HG03139 (cell line): ENCODE measurements at regions not wholly inside any gene's neighbourhood (a gene's known extent, or its start where the extent isn't known, plus 50 kb on each side); places are given as distances from the start of the nearest gene placed in this dataset.

ENCODE experiments used
- ATAC-seq: cut with Tn5 transposase; IDR thresholded peaks from one replicate; pipeline ENCODE4 v1.9.1; 2021; ENCODE audit not compliant: unreplicated experiment

DNA sequence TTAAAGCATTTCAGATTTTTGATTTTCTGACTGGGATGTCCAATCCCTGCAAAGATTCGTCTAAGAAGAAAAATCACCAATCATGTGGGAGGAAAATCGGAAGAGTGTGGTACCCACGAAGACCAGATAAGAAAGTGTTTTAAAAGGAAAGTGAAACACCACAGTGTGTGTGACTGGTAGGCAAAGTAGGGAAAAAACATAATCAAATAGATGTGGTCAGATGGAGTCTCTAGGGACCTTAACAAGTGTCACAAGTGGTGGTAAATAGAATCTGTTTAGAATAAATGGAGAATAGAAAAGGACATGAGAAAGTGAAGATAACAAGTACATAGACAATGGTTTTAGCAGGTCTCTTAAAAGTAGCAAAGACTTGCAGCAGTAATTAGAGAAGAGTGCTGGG, 154.6 kb downstream of the SLC30A10 start:
- peak; percentile 97 for ATAC-seq

DNA sequence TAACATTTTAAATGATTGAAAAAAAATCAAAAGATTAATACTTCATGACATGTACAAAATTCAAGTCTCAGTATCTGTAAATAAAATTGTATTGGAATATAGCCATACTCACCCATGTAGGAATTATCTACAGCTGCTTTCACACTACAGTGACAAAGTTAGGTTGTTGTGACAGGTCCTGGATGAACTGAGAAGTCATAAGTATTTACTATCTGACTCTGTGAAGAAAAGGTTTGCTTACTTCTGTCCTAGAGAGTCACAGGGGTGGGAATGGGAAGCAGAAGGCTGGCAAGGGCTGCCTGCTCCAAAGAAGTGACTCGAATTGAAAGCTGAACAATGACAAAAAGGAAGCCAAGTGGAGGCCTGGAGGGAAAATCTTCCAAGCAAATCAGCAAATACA, 155.2 kb downstream of the SLC30A10 start:
- no peak for ATAC-seq

DNA sequence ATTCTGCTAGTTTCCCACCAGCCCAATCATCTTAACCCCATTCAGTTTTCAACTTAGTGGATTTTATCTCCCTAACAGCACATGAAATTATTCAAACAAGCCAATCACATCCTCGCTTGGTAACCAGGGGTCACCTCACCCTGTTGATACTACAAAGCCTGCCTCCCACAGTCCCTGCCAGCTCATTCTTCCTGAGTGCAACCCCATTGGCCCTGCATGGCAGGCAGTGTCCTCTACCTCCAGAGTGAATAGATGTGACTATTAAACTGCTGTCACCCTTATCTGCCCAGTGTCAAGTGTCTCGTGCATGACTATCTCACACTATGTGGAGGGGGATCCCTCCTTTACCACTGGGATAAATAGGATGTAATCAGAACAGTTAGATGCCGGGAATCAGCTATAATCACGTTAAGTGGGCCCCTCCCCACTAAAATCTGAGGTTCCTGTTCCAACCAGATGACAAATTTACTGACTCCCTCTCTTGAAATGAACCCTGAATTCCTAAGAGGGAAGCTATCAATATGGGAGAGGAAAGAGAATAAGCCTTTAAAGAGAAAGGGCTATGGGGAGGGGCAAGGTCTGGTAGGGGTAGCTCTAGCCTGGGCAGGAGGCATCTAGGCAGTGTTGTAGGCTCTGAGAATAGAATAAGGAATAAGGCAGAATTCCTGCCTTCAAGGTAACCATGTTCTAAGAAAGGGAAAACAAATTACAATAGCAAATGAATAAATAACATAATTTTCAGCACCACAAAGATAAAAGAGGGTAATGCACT, 155.9 kb downstream of the SLC30A10 start:
- no peak for ATAC-seq

DNA sequence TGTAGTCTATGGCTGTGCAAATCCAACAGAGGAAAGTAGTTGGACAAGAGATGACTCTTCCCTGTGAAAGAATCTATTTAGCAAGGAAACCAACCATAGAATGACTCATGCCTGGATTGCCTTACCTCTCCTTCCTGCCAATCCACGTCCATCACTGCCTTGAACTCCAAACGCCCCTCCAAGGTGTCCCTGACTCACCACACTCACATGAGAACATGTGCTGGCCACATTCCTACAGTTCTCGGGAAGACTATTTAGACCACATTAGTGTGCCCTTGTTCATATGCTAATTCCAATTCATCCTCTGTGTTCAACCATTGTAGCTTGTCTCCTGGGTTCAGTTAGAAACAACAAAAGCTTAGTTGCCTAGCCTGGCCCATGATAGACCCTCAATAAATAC, 157.3 kb downstream of the SLC30A10 start:
- ATAC-seq: no peak

DNA sequence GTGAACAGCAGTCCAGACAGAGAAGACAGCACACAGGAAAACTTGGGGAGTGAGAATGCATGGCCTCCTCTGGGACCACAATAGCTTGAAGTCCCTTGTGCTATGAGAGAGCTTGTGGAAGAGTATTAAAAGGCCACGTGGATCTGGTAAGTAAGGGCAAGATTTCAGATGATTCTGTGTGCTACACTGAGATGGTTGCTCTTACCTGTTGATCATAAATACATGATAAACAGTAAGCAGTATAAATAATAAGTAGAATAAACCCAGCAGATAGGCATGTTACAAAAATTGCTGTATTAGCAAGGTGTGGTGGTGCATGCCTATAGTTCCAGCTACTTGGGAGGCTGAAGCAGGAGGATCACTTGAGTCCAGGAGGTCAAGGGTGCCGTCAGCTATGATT, 150.4 kb upstream of the ZC3H11B start:
- ATAC-seq: no peak

DNA sequence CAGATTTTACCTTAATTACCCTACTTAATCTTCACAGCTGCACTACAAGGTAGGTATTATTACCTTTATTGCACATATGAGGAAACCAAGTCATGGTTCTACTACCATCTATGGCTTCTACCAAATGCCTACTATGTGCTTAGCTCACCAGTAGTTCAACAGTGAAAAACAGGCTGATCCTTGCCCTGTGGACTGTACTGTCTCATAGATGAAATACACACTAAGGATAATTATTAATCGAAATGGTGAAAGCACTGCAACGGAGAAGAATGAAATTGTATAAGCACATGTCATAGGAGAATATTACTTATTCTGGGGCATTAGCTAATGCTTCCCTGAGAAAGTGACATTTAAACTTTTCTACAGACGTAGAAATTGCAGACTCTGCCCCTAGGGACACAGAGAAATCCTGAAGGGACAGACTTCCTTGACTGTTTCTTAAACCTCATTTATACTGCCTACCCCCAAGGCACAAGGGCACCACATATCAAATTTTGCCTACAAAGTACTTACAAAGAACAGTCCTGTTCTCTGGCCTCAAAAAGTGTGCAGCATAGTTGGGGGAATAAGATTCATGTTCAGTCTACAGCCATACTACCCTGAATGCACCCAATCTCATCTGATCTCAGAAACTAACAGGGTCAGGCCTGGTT, 148.4 kb upstream of the ZC3H11B start:
- ATAC-seq: no peak

DNA sequence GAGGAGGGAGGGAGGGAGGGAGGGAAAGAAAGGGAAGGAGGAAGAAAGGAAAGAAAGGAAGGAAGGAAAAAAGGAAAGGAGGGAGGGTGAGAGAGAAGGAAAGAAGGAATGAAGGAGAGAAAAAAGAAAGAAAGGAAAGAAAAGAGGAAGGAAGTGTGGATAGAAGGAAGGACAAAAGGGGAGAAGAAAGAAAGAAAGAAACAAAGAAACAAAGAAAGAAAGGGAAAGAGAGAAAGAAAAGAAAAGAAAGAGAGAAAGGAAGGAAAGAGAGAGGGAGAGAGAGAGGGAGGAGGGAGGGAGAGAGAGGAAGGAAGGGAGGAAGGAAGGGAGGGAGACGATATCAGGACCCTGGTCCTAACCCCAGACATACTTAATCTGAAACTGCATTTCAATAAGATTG, 146.2 kb upstream of the ZC3H11B start:
- no peak for ATAC-seq

DNA sequence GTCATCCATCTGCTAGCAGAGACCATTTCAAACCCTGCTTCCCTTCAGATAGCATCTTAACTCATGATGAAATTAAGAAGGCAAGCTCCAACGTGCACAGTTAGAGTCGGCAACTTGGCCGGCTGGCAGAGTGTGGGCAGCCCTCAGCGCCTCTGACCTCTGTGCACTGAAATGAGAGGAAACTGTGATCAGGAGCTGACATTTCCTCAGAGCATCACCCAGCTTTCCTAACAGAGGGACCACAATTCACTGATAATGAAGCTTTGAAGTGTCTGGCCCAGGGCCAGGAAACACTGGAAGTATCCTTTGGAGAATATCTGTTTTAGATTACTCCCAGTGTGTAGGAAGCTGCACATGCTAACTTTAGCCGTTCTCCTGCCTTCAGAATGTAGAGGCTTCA, 145.0 kb upstream of the ZC3H11B start:
- ATAC-seq: no peak

DNA sequence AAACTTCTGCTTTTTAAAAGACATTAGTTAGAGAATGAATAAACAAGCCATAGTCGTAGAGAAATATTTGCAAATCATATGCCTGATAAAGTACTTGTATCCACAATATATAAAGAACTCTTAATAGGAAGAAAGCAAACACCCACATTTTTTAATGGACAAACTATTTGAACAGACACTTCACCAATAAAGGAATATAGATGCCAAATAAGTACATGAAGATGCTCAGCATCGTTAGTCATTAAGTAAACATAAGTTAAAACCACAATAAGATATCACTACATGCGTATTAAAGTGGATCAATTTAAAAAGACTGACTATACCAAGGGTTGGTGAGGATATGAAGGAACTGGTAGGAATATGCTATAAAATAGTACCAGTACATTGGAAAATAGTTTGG, 142.3 kb upstream of the ZC3H11B start:
- no peak for ATAC-seq

DNA sequence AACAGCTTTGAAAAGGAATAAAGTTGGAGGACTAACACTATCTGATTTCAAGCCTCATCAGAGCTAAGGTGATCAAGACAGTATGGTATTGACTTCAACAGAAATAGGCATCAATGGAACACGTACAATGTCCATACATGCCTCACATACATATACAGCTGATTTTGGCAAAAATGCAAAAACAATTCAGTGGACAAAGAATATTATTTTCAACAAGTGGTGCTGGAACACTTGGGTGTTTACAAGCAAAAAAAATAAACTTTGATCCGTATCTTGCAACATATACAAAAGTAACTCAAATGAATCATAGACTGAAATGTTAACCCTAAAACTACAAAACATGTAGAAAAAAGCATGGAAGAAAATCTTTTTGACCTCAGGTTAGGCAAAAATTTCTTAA, 141.9 kb upstream of the ZC3H11B start:
- ATAC-seq: no peak

DNA sequence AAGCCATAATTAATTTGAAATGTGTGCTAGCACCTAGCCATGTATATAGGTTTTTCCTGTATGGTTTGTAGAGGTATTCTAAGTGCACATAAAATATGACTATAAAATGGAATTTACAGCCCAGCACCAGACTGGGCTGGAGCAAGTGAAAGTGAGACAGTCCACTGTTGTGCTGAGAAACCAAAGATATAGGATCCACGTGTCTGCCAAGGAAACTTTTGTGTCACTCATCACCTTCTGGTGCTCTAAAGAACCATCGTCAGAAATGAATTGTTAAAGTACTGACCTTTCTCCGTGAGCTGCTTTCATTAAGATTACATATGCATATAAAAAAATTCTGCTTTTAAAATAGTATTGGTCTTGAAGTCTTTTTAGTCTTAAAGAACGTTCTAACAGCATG, 141.0 kb upstream of the ZC3H11B start:
- ATAC-seq: no peak

DNA sequence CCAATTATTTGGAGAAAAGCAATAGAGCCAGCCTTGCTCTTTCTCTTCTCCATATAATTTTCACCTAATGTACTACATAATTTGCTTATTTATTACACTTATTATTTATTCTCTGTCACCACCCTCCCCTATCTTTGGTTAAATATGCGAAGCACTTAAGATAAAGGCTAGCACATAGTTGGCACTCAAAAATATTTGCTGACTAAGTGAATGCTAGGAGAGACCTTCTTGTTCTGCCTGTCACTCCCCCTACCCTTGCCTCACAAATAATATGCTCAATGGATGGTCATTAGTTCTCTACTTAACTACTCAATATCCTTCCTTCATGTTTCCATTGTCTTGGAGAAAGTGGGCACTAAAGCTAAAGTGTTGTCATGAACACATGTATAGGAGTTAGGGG, 139.7 kb upstream of the ZC3H11B start:
- no peak for ATAC-seq

DNA sequence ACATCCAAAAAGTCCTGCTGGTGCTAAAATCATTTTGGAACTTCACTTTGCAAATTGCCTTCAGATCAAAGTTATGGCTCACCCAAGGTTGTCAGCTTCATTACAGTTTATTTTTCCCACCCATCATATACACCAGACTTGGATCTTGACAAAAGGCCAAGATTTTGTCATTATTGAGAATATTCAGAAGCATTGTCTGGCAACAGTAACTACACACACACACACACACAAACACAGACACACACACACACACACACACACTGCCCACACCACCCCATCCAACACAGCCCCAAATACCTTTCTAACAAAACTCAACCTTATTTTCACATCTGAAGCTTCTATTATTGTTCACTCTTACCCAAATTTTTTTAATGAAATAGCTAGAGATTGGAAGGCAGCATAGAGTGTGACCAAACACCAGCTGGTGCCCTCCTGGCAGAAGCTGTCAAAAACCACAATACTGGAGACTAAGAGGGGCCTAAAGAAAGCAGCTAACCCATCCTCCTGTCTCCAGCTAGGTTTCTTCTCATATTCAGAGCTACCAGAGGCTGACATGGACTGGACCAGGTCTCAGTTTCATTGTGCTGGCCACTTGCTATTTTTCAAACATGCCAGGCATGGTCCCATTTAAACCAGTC, 139.1 kb upstream of the ZC3H11B start:
- no peak for ATAC-seq

DNA sequence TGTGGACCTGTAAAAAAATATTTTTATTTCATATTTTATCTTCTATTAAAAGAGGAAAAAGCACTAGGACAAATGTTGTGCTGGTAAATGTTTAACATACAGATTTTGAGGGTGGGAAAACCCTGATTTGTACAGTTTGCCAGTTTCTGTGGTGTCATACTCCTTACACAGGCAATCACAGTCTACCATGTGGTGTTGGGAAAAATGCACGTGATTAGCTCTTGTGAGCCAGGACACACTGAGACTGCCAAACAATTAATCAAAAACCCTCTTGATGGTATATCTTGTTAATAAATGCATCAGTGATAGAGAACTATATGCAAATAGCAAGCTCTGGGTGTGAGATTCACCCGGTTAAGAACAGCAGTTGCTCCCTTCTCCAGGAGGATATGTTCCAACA, 136.5 kb upstream of the ZC3H11B start:
- ATAC-seq: no peak

DNA sequence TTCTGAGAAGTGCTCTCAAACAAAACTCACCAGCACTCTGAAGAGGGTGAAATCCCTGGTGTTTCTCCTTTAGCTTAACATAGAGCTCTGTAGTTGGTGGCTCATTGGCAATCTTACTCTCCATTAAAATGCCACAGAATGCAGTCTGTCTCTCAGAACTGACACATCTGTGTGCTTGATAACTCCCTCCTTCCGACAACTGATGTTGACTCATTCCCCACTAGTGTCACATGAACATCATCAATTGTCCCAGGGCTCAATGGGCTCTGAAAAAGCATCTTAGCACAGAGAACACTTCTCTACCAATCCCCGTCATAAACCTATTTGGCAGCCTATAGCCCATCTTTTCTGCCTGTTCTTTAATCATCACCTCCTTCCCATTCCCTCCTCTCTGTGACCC, 133.2 kb upstream of the ZC3H11B start:
- ATAC-seq: no peak

DNA sequence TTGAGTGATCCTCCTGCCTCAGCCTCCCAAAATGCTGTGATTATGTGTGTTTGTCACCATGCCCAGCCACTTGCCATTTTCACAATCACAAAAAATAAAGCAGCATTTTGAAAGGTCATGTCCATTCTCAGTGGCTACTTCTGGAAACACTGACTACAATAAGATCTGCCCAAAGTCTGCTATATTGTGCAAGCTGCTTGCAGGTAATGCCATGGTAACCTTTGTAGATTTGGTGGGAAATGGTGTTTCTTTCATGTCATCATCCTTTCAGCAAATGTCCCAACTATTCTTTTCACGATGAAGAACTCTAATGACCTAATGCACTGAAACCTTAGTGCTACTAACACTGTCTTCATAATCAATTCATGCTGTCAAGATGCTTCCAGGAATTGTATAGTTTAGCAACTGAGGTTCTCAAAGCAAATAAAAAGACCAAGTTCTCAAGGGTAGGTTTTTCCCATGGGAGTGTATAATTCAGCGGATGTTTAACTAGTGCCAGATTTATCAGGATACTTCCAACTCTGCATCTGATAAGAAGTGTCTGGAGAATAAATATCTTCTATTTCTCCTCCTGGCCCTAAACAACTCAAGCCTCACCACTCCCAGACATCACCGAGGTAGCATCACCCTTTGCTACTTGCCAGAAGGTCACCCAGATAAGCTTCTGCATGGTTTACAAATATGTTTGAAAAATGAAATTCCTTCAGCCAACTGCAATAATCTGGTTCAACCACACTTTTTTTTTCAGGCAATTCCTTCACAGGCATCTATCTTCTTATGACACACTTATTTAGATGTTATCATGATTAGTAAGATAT, 132.0 kb upstream of the ZC3H11B start:
- no peak for ATAC-seq

DNA sequence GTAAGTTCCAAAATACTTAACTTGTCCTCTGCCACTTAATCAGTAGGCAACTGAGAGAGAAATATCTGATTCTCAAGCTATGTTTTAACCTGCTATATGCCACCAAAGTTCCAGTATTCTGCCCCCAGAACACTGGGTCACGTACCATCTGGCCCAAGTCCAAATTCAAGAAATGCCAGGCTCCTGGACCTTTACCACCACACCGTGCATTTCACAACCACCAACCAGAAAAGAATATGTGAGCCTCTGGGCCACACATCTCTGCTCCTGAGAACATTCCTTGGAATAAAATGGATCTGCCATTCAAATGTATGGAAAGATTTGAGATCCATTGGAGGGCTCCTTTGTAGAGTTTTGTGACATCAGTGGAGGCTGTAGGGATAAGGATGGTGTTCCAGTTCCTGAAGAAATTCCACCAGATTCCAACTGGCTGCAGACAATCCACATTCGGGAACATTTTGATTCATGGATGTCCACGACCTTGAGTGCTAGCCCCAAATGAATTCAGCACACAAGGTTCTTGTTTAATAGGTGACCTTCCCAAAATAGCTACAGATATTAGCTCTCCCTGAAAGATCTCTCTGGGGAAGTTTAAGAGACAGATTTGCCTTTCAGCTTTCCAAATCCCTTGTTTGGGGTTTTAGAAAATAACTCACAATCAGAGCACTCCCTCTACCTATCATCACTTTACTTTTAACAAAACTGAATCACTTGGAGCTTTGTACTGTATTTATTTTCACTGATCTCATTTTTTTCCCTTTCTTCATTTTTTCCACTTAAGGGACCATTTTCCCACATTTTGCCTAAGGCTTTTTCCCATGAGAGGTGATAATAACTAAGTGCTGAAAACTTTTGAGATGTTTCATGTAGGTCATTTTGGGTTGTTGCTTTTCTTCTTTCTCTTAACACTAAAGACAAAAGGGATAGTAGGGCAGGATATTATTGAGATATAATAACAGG, 128.4 kb upstream of the ZC3H11B start:
- no peak for ATAC-seq

DNA sequence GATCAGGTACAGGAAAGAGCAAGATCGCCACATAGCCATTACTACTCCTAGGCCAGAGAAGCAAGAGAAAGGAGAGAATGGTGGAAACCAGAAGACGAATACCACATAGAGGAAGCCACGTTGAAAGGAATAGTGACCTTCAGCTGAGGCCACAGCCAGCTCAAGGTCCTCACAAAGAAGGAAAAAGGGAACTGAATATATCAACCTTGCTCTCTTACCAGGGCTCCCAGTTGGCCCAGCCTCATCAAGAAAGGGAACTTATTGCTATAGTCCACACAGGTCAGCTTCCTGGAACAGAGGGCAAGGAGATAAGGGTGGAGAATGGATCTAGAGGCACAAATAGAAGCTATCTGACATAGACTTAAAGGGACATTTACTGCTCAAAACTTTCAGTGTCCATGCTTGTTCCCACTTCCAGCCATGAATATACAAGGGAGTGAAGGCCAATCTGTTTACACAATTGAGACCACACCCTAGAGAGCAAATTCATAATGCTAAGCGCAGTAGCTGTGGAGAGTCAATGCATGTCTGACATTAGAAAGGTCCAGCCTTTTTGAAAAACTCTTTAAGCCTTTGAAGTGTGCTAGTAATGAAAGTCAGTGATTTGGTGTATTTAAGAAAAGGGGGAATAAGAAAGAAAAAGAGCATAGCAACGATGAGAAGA, 120.7 kb upstream of the ZC3H11B start:
- no peak for ATAC-seq

DNA sequence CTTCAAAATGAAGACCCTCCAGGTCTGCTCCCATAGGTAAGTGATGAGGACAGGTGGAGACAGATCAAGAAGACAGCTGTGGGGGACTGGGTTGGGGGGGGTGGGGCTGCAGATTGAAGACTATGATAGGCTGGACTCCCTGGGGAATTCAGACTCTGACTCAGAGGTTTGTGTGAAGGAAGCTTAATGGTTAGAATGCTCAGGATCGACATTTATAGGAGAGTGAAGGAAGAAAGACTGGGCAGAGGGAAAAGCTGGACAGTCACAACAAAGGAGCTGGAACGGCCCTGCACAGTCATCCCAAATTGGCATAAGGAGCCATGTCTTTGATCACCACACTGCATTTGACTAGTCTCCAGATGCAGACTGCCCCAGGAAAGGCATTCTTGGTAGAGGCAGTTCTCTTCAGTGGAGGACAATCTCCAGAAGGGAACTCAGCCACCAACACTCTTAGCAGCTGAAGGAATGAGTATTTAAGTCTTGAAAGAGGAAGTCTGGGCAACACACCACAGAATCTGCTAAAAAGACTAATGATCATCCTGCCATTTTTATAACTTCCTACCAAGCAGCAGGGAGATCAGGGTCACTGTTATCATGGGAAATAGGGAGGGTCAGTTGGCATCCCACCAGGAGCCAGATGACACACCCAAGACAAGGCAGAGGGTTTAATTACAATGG, 120.0 kb upstream of the ZC3H11B start:
- ATAC-seq: no peak
